Osteoblast (primary cell): ENCODE measurements at regions not wholly inside any gene's neighbourhood (a gene's known extent, or its start where the extent isn't known, plus 50 kb on each side); places are given as distances from the start of the nearest gene placed in this dataset.

Source experiments
- DNase-seq: peaks from one replicate; pipeline ENCODE4 v3.0.0; 2011; ENCODE audit warnings: low spot score, mixed read lengths; ENCODE audit not compliant: insufficient read length; ENCODE audit errors: missing footprints
- H2AFZ ChIP-seq: 2 replicates; pipeline ENCODE4 v1.6.0; 2011; ENCODE audit warnings: mild to moderate bottlenecking, low read length
- H3K27ac ChIP-seq: 2 replicates; pipeline ENCODE4 v1.5.1; 2011; ENCODE audit warnings: mild to moderate bottlenecking, low read depth, low read length, moderate library complexity
- H3K27me3 ChIP-seq: 2 replicates; pipeline ENCODE4 v1.6.0; 2012; ENCODE audit warnings: mild to moderate bottlenecking, control low read depth, inconsistent platforms, low read length, moderate library complexity; ENCODE audit not compliant: insufficient read depth
- H3K36me3 ChIP-seq: 2 replicates; pipeline ENCODE4 v1.5.1; 2011; ENCODE audit warnings: mild to moderate bottlenecking, low read length, control low read depth, moderate library complexity; ENCODE audit not compliant: insufficient read depth
- H3K4me1 ChIP-seq: 2 replicates; pipeline ENCODE4 v1.5.1; 2011; ENCODE audit warnings: mild to moderate bottlenecking, low read length, control low read depth, moderate library complexity; ENCODE audit not compliant: insufficient read depth
- H3K4me2 ChIP-seq: 2 replicates; pipeline ENCODE4 v1.6.0; 2011; ENCODE audit warnings: mild to moderate bottlenecking, low read length; ENCODE audit not compliant: insufficient read depth
- H3K4me3 ChIP-seq: fragments of 200-600 bp; sonication (generic); 3 replicates; pipeline ENCODE4 v1.5.1; 2012; ENCODE audit warnings: mild to moderate bottlenecking, low read length, inconsistent platforms; ENCODE audit not compliant: insufficient read depth
- H3K79me2 ChIP-seq: 2 replicates; pipeline ENCODE4 v1.6.0; 2012; ENCODE audit warnings: mild to moderate bottlenecking, low read length, control low read depth, inconsistent platforms; ENCODE audit not compliant: insufficient read depth
- H3K9me3 ChIP-seq: 2 replicates; pipeline ENCODE4 v1.5.1; 2011; ENCODE audit warnings: low read depth, low read length, control low read depth
- H4K20me1 ChIP-seq: 2 replicates; pipeline ENCODE4 v1.6.0; 2012; ENCODE audit warnings: mild to moderate bottlenecking, low read length, control low read depth; ENCODE audit not compliant: insufficient read depth
- TF ChIP-seq, protein P1 (sequence below): IDR thresholded peaks from 2 replicates; pipeline ENCODE4 v1.5.1; 2011; ENCODE audit warnings: mild to moderate bottlenecking, low read depth, low read length, moderate library complexity; ENCODE audit errors: extremely low read depth

DNA sequence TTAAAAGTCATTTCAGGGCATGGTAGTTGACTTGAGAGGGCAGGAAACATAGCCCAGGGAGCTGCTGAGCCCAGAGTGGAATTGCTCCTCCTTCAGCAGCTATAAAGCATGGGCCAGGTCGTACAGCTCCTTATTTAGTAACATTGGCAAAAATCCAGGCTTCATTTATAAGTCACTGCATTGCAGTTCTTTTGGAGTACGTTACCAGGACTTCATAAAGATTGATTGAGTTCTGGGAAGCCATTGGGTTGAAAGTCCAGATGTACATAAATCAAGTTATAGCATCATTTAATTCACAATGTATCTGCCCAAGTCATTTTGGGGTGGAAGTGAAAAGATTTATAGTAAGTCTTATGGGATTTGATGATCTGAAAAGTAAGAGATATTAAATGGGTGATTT lies 53.0 kb upstream of the ANKEF1 start:
- Histone ChIP-seq H3K27ac (no peak overlapping the region), H2AFZ (no peak overlapping the region), H3K79me2 (no peaks in the 10 kb centered on the region), H3K27me3 (no peaks in the 10 kb centered on the region), H3K4me2 (no peak overlapping the region), H4K20me1 (no peaks in the 10 kb centered on the region), H3K9me3 (no peaks in the 10 kb centered on the region), H3K4me1 (no peaks in the 10 kb centered on the region), H3K4me3 (no peak overlapping the region), H3K36me3 (no peaks in the 10 kb centered on the region)
- TF ChIP-seq, protein P1, sequence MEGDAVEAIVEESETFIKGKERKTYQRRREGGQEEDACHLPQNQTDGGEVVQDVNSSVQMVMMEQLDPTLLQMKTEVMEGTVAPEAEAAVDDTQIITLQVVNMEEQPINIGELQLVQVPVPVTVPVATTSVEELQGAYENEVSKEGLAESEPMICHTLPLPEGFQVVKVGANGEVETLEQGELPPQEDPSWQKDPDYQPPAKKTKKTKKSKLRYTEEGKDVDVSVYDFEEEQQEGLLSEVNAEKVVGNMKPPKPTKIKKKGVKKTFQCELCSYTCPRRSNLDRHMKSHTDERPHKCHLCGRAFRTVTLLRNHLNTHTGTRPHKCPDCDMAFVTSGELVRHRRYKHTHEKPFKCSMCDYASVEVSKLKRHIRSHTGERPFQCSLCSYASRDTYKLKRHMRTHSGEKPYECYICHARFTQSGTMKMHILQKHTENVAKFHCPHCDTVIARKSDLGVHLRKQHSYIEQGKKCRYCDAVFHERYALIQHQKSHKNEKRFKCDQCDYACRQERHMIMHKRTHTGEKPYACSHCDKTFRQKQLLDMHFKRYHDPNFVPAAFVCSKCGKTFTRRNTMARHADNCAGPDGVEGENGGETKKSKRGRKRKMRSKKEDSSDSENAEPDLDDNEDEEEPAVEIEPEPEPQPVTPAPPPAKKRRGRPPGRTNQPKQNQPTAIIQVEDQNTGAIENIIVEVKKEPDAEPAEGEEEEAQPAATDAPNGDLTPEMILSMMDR, result no peak
- DNase-seq, result no peak

DNA sequence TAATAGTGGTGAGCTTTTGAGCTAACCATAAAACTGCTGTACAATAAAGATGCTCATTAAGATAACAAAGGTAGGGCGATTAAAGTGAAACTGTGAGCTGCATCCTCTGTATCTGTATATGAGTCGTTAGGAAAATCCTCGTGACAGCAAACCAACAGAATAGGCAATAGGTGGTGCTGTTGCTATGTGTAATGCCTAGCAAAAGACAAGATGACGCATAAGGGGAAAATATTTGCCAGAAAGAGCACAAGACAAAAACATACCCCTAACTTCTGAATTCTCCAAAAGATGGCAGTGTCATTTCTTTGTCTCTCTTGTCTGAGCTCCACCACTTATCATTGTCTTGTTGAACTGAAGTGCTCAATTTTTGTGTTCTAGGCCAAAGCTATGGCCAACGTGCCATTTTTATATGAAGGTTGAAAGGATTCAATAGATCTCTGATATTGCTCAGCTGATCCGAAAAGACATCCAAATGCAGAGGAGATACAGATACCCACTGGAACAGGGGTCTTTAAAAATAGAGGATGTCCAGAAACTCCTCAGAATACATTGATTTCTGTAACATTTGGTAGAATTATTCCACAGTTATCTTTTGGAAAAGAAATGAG lies 56.3 kb upstream of the ANKEF1 start:
- DNase-seq, result peak; percentile 63
- H3K27ac ChIP-seq, result no peak overlapping the region
- TF ChIP-seq, protein P1, result peak; percentile 87
- H3K27me3 ChIP-seq, result peaks cover 10% of the 10 kb centered on the region
- H3K4me2 ChIP-seq, result peak overlapping the region; percentile 56
- H3K9me3 ChIP-seq, result no peaks in the 10 kb centered on the region
- H3K4me1 ChIP-seq, result no peaks in the 10 kb centered on the region
- no peaks in the 10 kb centered on the region for H3K79me2 ChIP-seq
- H3K4me3 ChIP-seq, result peak overlapping the region; percentile 31
- H2AFZ ChIP-seq, result no peak overlapping the region
- H3K36me3 ChIP-seq, result no peaks in the 10 kb centered on the region
- no peaks in the 10 kb centered on the region for H4K20me1 ChIP-seq

DNA sequence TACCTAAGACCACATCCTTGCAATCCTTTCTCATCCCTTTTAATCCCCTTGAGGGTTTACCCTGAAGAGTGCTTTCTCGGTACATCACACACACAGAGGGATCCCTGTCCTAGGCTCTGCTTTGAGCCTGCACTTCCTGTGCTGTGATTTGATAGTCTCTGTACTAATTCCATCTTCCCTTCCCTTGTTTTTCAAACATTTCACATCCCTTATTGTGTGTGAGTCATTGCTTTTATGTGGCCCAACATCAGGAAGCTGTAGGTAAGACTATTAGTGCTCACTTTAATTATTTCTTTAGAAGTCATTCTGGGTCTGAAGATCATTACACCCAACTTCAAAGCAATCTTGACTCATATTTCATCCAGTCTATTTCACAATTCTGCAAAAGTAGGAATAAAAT lies 57.2 kb upstream of the ANKEF1 start:
- H3K27ac ChIP-seq, result no peak overlapping the region
- DNase-seq, result no peak
- no peaks in the 10 kb centered on the region for H3K36me3 ChIP-seq
- H4K20me1 ChIP-seq, result no peaks in the 10 kb centered on the region
- H3K4me3 ChIP-seq, result no peak overlapping the region
- no peaks in the 10 kb centered on the region for H3K9me3 ChIP-seq
- TF ChIP-seq, protein P1, result no peak
- peaks cover 10% of the 10 kb centered on the region for H3K27me3 ChIP-seq
- no peaks in the 10 kb centered on the region for H3K79me2 ChIP-seq
- no peak overlapping the region for H3K4me2 ChIP-seq
- no peaks in the 10 kb centered on the region for H3K4me1 ChIP-seq
- H2AFZ ChIP-seq, result no peak overlapping the region

DNA sequence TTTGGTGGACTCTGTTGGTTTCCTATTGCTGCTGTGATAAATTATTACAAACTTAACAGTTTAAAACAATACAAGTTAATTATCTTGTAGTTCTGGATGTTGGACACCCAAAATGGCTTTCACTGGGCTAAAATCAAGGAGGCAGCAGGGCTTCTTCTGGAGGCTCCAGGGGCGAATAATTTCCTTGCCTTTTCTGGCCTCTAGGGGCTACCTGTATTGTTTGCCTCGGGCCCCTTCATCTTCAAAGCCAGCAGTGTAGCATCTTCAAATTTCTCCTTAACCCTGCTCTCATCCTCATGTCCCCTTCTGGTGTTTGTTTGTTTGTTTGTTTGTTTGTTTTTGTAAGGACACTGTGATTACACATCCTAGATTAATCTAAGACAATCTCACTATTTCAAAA lies 60.5 kb upstream of the ANKEF1 start:
- H3K4me3 ChIP-seq, result no peak overlapping the region
- no peaks in the 10 kb centered on the region for H3K36me3 ChIP-seq
- H3K27ac ChIP-seq, result no peak overlapping the region
- no peak overlapping the region for H2AFZ ChIP-seq
- no peak for DNase-seq
- no peak overlapping the region for H3K4me2 ChIP-seq
- no peaks in the 10 kb centered on the region for H3K4me1 ChIP-seq
- no peaks in the 10 kb centered on the region for H4K20me1 ChIP-seq
- H3K27me3 ChIP-seq, result peaks cover 10% of the 10 kb centered on the region
- no peaks in the 10 kb centered on the region for H3K9me3 ChIP-seq
- H3K79me2 ChIP-seq, result no peaks in the 10 kb centered on the region
- TF ChIP-seq, protein P1, result peak; percentile 12
